ENCODE measurements at regions not wholly inside any gene's neighbourhood (a gene's known extent, or its start where the extent isn't known, plus 50 kb on each side); places are given as distances from the start of the nearest gene placed in this dataset.
A peak's percentile ranks its signal among the peaks of the same experiment; 100 is the strongest.

DNA sequence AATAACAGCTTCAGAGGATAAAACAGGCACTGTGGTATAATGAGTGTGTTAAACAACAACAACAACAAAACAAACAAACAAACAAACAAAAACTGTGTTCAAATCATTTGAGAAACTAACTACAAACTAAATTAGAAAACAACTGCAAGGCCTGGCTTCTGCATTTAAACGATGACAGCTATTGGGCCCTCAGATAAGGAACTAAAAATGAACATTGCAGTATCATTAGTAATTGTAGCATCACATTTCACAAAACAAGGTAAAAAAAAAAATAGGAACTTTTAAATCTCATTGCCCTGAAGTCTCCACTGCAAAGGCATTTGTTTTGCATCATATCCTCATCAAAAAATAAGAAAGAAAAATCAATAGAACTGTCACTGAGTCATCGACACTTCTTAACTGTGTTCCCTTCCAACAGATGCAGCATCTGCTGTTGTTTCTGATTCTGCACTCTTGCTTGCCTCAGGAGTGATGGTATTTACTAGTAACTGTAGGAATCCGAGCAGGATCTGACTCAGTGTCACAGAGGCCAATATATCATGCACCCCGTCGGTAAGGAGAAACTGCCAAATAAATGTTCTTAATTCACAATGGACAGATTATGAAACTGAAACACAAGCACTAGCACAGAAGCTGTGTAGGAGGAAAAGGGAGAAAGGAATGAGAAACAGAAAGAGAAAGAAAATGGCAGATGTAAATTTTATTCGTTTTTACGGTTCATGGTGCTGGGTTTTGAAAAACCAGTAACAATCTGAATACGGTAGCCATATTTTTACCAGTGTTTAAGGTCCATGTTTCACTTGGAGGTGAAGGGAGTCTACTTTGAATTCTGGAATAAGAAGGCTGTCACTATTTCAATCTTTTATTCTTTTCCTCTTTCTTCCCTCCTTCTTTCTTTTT is 365.7 kb upstream of the EPHA7 start:
- H4K20me1 ChIP-seq (ENCODE audit: insufficient read depth, low read depth, low read length): no peaks in the 10 kb centered on the region
- no peaks in the 10 kb centered on the region for H3K79me2 ChIP-seq (ENCODE audit: low read length)
- H3K9me3 ChIP-seq (ENCODE audit: low read length): peaks cover 22% of the 10 kb centered on the region
- no peak overlapping the region for H3K4me3 ChIP-seq (ENCODE audit: low read length)
- H3K4me2 ChIP-seq (ENCODE audit: low read depth, low read length, poor library complexity, severe bottlenecking): no peak overlapping the region
- DNase-seq: no peak
- H3K36me3 ChIP-seq (ENCODE audit: insufficient read depth, low read length): no peaks in the 10 kb centered on the region
- H3K9ac ChIP-seq (ENCODE audit: low read length): no peak overlapping the region
- 0 out of 2 replicates have a peak overlapping the region, but pooled peaks have one; percentile 43 for H2AFZ ChIP-seq (ENCODE audit: low read length)
- H3K27me3 ChIP-seq (ENCODE audit: low read length): no peaks in the 10 kb centered on the region
- no peak overlapping the region for H3K27ac ChIP-seq (ENCODE audit: low read length)
- H3K4me1 ChIP-seq (ENCODE audit: low read length): no peaks in the 10 kb centered on the region
- no peaks in the 10 kb centered on the region for H3K9me2 ChIP-seq (replicated peaks; ENCODE audit: insufficient read depth, low read length)

- Histone ChIP-seq H2AFZ (ENCODE audit: low read length) (no peak overlapping the region), H3K27me3 (ENCODE audit: low read length) (no peaks in the 10 kb centered on the region), H3K36me3 (ENCODE audit: insufficient read depth, low read length) (no peaks in the 10 kb centered on the region), H3K79me2 (ENCODE audit: low read length) (no peaks in the 10 kb centered on the region), H3K4me2 (ENCODE audit: low read depth, low read length, poor library complexity, severe bottlenecking) (no peak overlapping the region), H3K4me3 (ENCODE audit: low read length) (no peak overlapping the region), H4K20me1 (ENCODE audit: insufficient read depth, low read depth, low read length) (no peaks in the 10 kb centered on the region), H3K9ac (ENCODE audit: low read length) (no peak overlapping the region), H3K9me3 (ENCODE audit: low read length) (peaks cover 14% of the 10 kb centered on the region; the same call in 1 of the 2 replicates), H3K27ac (ENCODE audit: low read length) (no peak overlapping the region), H3K4me1 (ENCODE audit: low read length) (no peaks in the 10 kb centered on the region), H3K9me2 (replicated peaks; ENCODE audit: insufficient read depth, low read length) (no peaks in the 10 kb centered on the region)
- no peak for DNase-seq
Measured at GRCh38 chr6:93779086-93779841, 359.9 kb upstream of the EPHA7 start.

DNA sequence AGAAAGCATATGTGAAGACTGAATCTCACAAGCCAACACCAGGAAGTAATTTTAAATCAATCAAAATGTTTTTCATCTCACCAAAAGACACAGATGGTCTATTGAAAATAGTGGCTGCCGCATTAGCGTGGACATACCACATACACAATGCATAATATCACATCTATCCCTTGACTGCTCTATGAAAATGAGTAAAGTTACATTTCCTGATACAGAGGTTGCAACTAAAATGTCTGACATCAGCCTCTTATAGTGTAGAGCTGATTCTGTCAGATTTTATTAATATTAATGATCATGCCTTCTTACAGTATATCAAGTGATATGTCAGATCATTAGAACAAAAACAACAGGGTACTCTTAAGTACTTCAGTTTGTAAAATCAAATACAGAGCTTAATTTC is 339.8 kb upstream of the EPHA7 start:
- Histone ChIP-seq H4K20me1 (ENCODE audit: insufficient read depth, low read depth, low read length) (no peaks in the 10 kb centered on the region), H3K27ac (ENCODE audit: low read length) (no peak overlapping the region), H2AFZ (ENCODE audit: low read length) (no peak overlapping the region), H3K79me2 (ENCODE audit: low read length) (no peaks in the 10 kb centered on the region), H3K9ac (ENCODE audit: low read length) (no peak overlapping the region), H3K9me3 (ENCODE audit: low read length) (peaks cover 29% of the 10 kb centered on the region), H3K4me1 (ENCODE audit: low read length) (no peaks in the 10 kb centered on the region), H3K9me2 (replicated peaks; ENCODE audit: insufficient read depth, low read length) (no peaks in the 10 kb centered on the region), H3K4me3 (ENCODE audit: low read length) (no peak overlapping the region), H3K4me2 (ENCODE audit: low read depth, low read length, poor library complexity, severe bottlenecking) (no peak overlapping the region), H3K36me3 (ENCODE audit: insufficient read depth, low read length) (no peaks in the 10 kb centered on the region), H3K27me3 (ENCODE audit: low read length) (no peaks in the 10 kb centered on the region)
- no peak for DNase-seq

DNA sequence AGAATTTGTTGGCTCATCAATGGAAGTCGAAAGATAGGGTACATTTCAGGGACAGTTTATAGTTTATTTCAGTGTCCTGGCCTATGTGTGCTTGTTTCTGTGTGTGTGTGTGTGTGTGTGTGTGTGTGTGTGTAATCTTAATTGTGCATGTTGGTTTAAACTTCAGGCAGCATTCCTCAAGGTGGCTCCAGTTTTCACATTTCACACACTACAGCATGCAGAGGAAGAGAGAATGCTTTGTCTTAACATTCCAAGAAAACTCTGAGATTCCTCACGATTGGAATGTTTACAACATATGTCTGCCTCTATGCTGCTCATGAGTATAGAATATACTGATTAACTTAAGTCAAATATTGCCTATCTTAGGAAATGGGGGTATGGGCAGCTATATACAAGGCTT is 332.6 kb upstream of the EPHA7 start:
- no peak for DNase-seq

DNA sequence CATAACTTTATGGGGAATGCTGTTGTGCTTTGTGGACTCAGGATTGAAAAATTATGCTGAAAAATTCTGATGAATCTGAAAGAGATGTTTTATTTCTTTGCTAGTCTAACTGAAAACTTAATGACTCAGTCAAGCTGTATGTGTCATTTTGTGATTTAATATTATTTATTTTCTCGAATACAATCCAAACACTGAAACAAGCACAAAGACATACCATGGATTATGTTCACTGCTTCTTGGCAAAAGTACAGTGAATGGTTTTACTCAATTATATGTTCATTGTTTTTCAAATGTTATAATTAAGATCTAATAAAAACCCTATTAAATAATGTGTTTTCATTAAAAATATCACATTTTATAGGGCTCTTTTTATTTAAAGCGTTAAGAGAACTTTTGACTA is 330.6 kb upstream of the EPHA7 start:
- H3K79me2 ChIP-seq (ENCODE audit: low read length): no peaks in the 10 kb centered on the region
- no peak overlapping the region for H3K27ac ChIP-seq (ENCODE audit: low read length)
- no peaks in the 10 kb centered on the region for H3K27me3 ChIP-seq (ENCODE audit: low read length)
- H3K36me3 ChIP-seq (ENCODE audit: insufficient read depth, low read length): no peaks in the 10 kb centered on the region
- H3K4me1 ChIP-seq (ENCODE audit: low read length): no peaks in the 10 kb centered on the region
- no peaks in the 10 kb centered on the region for H3K9me2 ChIP-seq (replicated peaks; ENCODE audit: insufficient read depth, low read length)
- H4K20me1 ChIP-seq (ENCODE audit: insufficient read depth, low read depth, low read length): no peaks in the 10 kb centered on the region
- DNase-seq: no peak
- H3K9me3 ChIP-seq (ENCODE audit: low read length): peaks cover 43% of the 10 kb centered on the region
- H3K4me2 ChIP-seq (ENCODE audit: low read depth, low read length, poor library complexity, severe bottlenecking): no peak overlapping the region
- H3K9ac ChIP-seq (ENCODE audit: low read length): no peak overlapping the region
- H2AFZ ChIP-seq (ENCODE audit: low read length): no peak overlapping the region
- no peak overlapping the region for H3K4me3 ChIP-seq (ENCODE audit: low read length)

More for the DNA sequence above, 332.6 kb upstream of the EPHA7 start:
- Histone ChIP-seq H3K36me3 (ENCODE audit: insufficient read depth, low read length) (no peaks in the 10 kb centered on the region), H3K9ac (ENCODE audit: low read length) (no peak overlapping the region), H4K20me1 (ENCODE audit: insufficient read depth, low read depth, low read length) (no peaks in the 10 kb centered on the region), H3K9me3 (ENCODE audit: low read length) (peaks cover 37% of the 10 kb centered on the region), H3K4me2 (ENCODE audit: low read depth, low read length, poor library complexity, severe bottlenecking) (no peak overlapping the region), H3K27me3 (ENCODE audit: low read length) (no peaks in the 10 kb centered on the region), H3K27ac (ENCODE audit: low read length) (no peak overlapping the region), H3K4me1 (ENCODE audit: low read length) (no peaks in the 10 kb centered on the region), H3K9me2 (replicated peaks; ENCODE audit: insufficient read depth, low read length) (no peaks in the 10 kb centered on the region), H3K79me2 (ENCODE audit: low read length) (no peaks in the 10 kb centered on the region), H2AFZ (ENCODE audit: low read length) (no peak overlapping the region), H3K4me3 (ENCODE audit: low read length) (no peak overlapping the region)

DNA sequence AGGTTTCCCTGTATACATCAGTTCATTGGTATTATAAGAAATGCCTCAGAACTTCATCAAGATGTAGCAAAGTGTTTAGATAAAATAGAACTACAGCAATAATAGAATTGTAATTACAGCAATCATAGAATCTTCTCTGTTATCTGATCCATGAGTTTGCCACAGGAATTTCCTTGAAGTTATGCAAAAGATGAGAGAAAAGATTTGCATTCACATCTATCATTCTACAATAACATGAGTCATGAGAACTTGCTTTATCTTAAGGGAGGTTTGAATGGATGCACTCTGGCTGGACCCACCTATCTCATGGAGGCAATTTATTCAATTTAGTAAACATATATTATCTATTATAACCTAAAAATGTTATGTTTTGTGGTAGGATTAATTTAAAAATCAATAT is 329.8 kb upstream of the EPHA7 start:
- H3K4me2 ChIP-seq (ENCODE audit: low read depth, low read length, poor library complexity, severe bottlenecking): no peak overlapping the region
- H3K9me2 ChIP-seq (replicated peaks; ENCODE audit: insufficient read depth, low read length): no peaks in the 10 kb centered on the region
- no peak overlapping the region for H3K9ac ChIP-seq (ENCODE audit: low read length)
- H2AFZ ChIP-seq (ENCODE audit: low read length): no peak overlapping the region
- no peaks in the 10 kb centered on the region for H3K79me2 ChIP-seq (ENCODE audit: low read length)
- H3K4me3 ChIP-seq (ENCODE audit: low read length): no peak overlapping the region
- no peaks in the 10 kb centered on the region for H3K27me3 ChIP-seq (ENCODE audit: low read length)
- H4K20me1 ChIP-seq (ENCODE audit: insufficient read depth, low read depth, low read length): no peaks in the 10 kb centered on the region
- no peaks in the 10 kb centered on the region for H3K36me3 ChIP-seq (ENCODE audit: insufficient read depth, low read length)
- H3K4me1 ChIP-seq (ENCODE audit: low read length): no peaks in the 10 kb centered on the region
- no peak for DNase-seq
- H3K9me3 ChIP-seq (ENCODE audit: low read length): peaks cover 38% of the 10 kb centered on the region
- no peak overlapping the region for H3K27ac ChIP-seq (ENCODE audit: low read length)

DNA sequence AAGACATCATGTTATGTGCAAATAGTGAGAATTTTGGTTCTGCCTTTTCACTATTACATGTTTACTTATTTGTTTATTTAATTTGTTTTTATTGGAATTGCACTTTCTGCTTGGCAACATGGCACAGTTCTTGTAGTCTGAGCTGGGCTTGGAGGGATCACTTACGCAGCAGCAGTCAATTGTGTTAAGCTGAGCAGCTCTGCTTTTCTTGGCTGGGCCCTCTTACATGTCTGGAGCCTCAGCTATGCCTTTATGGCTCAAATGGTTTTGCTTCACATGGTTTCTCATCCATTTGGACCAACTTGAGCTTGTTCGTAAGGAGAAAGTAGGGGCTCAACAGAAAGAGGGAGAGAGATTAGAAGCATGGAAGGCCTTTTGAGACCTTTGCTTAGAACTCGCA is 327.5 kb upstream of the EPHA7 start:
- Histone ChIP-seq H4K20me1 (ENCODE audit: insufficient read depth, low read depth, low read length) (no peaks in the 10 kb centered on the region), H3K4me2 (ENCODE audit: low read depth, low read length, poor library complexity, severe bottlenecking) (no peak overlapping the region), H3K4me3 (ENCODE audit: low read length) (no peak overlapping the region), H3K27me3 (ENCODE audit: low read length) (no peaks in the 10 kb centered on the region), H3K79me2 (ENCODE audit: low read length) (no peaks in the 10 kb centered on the region), H3K27ac (ENCODE audit: low read length) (no peak overlapping the region), H3K9ac (ENCODE audit: low read length) (no peak overlapping the region), H2AFZ (ENCODE audit: low read length) (no peak overlapping the region), H3K4me1 (ENCODE audit: low read length) (no peaks in the 10 kb centered on the region), H3K9me3 (ENCODE audit: low read length) (peaks cover 34% of the 10 kb centered on the region), H3K9me2 (replicated peaks; ENCODE audit: insufficient read depth, low read length) (no peaks in the 10 kb centered on the region), H3K36me3 (ENCODE audit: insufficient read depth, low read length) (no peaks in the 10 kb centered on the region)
- no peak for DNase-seq

GRCh38 chr6:93745306-93745705 is 325.9 kb upstream of the EPHA7 start:
- no peak overlapping the region for H3K4me2 ChIP-seq (ENCODE audit: low read depth, low read length, poor library complexity, severe bottlenecking)
- no peak overlapping the region for H3K27ac ChIP-seq (ENCODE audit: low read length)
- no peaks in the 10 kb centered on the region for H3K27me3 ChIP-seq (ENCODE audit: low read length)
- peaks cover 31% of the 10 kb centered on the region for H3K9me3 ChIP-seq (ENCODE audit: low read length)
- H3K9ac ChIP-seq (ENCODE audit: low read length): no peak overlapping the region
- no peaks in the 10 kb centered on the region for H3K4me1 ChIP-seq (ENCODE audit: low read length)
- DNase-seq: no peak
- no peaks in the 10 kb centered on the region for H4K20me1 ChIP-seq (ENCODE audit: insufficient read depth, low read depth, low read length)
- no peaks in the 10 kb centered on the region for H3K36me3 ChIP-seq (ENCODE audit: insufficient read depth, low read length)
- H2AFZ ChIP-seq (ENCODE audit: low read length): no peak overlapping the region
- no peak overlapping the region for H3K4me3 ChIP-seq (ENCODE audit: low read length)
- no peaks in the 10 kb centered on the region for H3K9me2 ChIP-seq (replicated peaks; ENCODE audit: insufficient read depth, low read length)
- H3K79me2 ChIP-seq (ENCODE audit: low read length): no peaks in the 10 kb centered on the region

All from Karpas-422 (cell line).